GM23338 (cell line): ENCODE measurements at regions not wholly inside any gene's neighbourhood (a gene's known extent, or its start where the extent isn't known, plus 50 kb on each side); places are given as distances from the start of the nearest gene placed in this dataset.

Experiments
- ATAC-seq: fragments of 200-7000 bp; cut with Tn5 transposase; 3 replicates; pipeline ENCODE4 v1.9.1; 2020
- DNase-seq: peaks from one replicate; pipeline ENCODE4 v3.0.0-alpha.2; 2015; ENCODE audit warnings: low spot score
- H2AFZ ChIP-seq: fragments of 200-600 bp; sonication (generic); 2 replicates; pipeline ENCODE4 v1.8.0; 2016; ENCODE audit warnings: antibody characterized with exemption, mild to moderate bottlenecking, moderate library complexity
- H3F3A ChIP-seq: fragments of 200-600 bp; sonication (generic); replicated peaks from 2 replicates; pipeline ENCODE4 v1.8.0; 2017; ENCODE audit warnings: antibody characterized with exemption, mixed run types, low read depth
- H3K27ac ChIP-seq: fragments of 200-600 bp; sonication (generic); 2 replicates; pipeline ENCODE4 v1.6.1; 2016; ENCODE audit warnings: low read depth
- H3K27me3 ChIP-seq: fragments of 200-600 bp; sonication (generic); 2 replicates; pipeline ENCODE4 v1.8.0; 2016; ENCODE audit warnings: mild to moderate bottlenecking, mixed run types, moderate library complexity; ENCODE audit not compliant: insufficient read depth
- H3K36me3 ChIP-seq: fragments of 200-600 bp; sonication (generic); 2 replicates; pipeline ENCODE4 v1.8.0; 2016; ENCODE audit warnings: mild to moderate bottlenecking; ENCODE audit not compliant: insufficient read depth
- H3K4me1 ChIP-seq: fragments of 200-600 bp; sonication (generic); 2 replicates; pipeline ENCODE4 v1.8.0; 2016; ENCODE audit warnings: mild to moderate bottlenecking, moderate library complexity; ENCODE audit not compliant: insufficient read depth
- H3K4me2 ChIP-seq: fragments of 200-600 bp; sonication (generic); 2 replicates; pipeline ENCODE4 v1.7.1; 2017; ENCODE audit warnings: mixed run types
- H3K4me3 ChIP-seq: fragments of 200-600 bp; sonication (generic); 2 replicates; pipeline ENCODE4 v1.6.1; 2016; ENCODE audit warnings: mixed run types
- H3K79me2 ChIP-seq: fragments of 200-600 bp; sonication (generic); replicated peaks from 2 replicates; pipeline ENCODE4 v1.8.0; 2017; ENCODE audit warnings: mild to moderate bottlenecking; ENCODE audit not compliant: insufficient read depth
- H3K9me2 ChIP-seq: fragments of 200-600 bp; sonication (generic); 2 replicates; pipeline ENCODE4 v1.8.0; 2017; ENCODE audit not compliant: insufficient read depth
- H4K20me1 ChIP-seq: fragments of 200-600 bp; sonication (generic); replicated peaks from 2 replicates; pipeline ENCODE4 v1.8.0; 2017; ENCODE audit warnings: mild to moderate bottlenecking; ENCODE audit not compliant: insufficient read depth
- H3K27ac Mint-ChIP-seq: 2 replicates; pipeline ENCODE4 v1.8.0; 2020; ENCODE audit warnings: inconsistent platforms, mild to moderate bottlenecking, moderate library complexity, mixed read lengths
- H3K27me3 Mint-ChIP-seq: 3 replicates; pipeline ENCODE4 v1.8.0; 2022; ENCODE audit warnings: low read depth, mild to moderate bottlenecking, moderate library complexity, mixed read lengths, inconsistent platforms; ENCODE audit not compliant: insufficient read depth, poor library complexity
- H3K36me3 Mint-ChIP-seq: 3 replicates; pipeline ENCODE4 v1.8.0; 2021; ENCODE audit warnings: low read depth, mild to moderate bottlenecking, inconsistent platforms, moderate library complexity, mixed read lengths
- H3K4me1 Mint-ChIP-seq: 3 replicates; pipeline ENCODE4 v1.8.0; 2020; ENCODE audit warnings: mild to moderate bottlenecking, inconsistent platforms, mixed read lengths
- H3K4me3 Mint-ChIP-seq: 3 replicates; pipeline ENCODE4 v1.8.0; 2021; ENCODE audit warnings: moderate library complexity, mild to moderate bottlenecking, inconsistent platforms, mixed read lengths
- H3K9me3 Mint-ChIP-seq: 3 replicates; pipeline ENCODE4 v1.8.0; 2020; ENCODE audit warnings: moderate library complexity, mild to moderate bottlenecking, inconsistent platforms, mixed read lengths
- CREB1 ChIP-seq: fragments of 250-450 bp; sonication (Bioruptor Pico); IDR thresholded peaks from 2 replicates; pipeline ENCODE4 v1.5.0; 2020; ENCODE audit warnings: low read depth, mild to moderate bottlenecking, moderate library complexity
- CTCF ChIP-seq, 2 experiments: fragments of 200-600 bp in 1 of 2; sonication (generic) in 1 of 2; conservative IDR thresholded peaks; 2 replicates each; pipeline versions ENCODE4 v1.5.1 to v1.6.1; 2016 to 2017; ENCODE audit warnings: antibody characterized with exemption in 2 of 2, low read depth in 2 of 2, mild to moderate bottlenecking in 2 of 2, moderate library complexity in 1 of 2
- ETS1 ChIP-seq: IDR thresholded peaks from 2 replicates; pipeline ENCODE4 v1.6.1; 2016; ENCODE audit warnings: antibody characterized with exemption
- EZH2 ChIP-seq: fragments of 200-600 bp; sonication (generic); IDR thresholded peaks from one replicate; pipeline ENCODE4 v1.8.0; 2017; ENCODE audit warnings: antibody characterized with exemption, mild to moderate bottlenecking, low read depth; ENCODE audit not compliant: unreplicated experiment
- EZH2phosphoT487 ChIP-seq: fragments of 200-600 bp; sonication (generic); IDR thresholded peaks from one replicate; pipeline ENCODE4 v1.8.1; 2018; ENCODE audit warnings: antibody characterized with exemption; ENCODE audit not compliant: unreplicated experiment
- JUNB ChIP-seq: IDR thresholded peaks from one replicate; pipeline ENCODE4 v1.6.1; 2016; ENCODE audit warnings: antibody characterized with exemption; ENCODE audit not compliant: unreplicated experiment
- NANOG ChIP-seq: IDR thresholded peaks from 2 replicates; pipeline ENCODE4 v1.6.1; 2016; ENCODE audit warnings: antibody characterized with exemption, borderline replicate concordance
- POLR2AphosphoS5 ChIP-seq: IDR thresholded peaks from 2 replicates; pipeline ENCODE4 v1.6.1; 2016; ENCODE audit warnings: antibody characterized with exemption, low read depth
- REST ChIP-seq: IDR thresholded peaks from one replicate; pipeline ENCODE4 v1.6.1; 2018; ENCODE audit warnings: antibody characterized with exemption; ENCODE audit not compliant: unreplicated experiment
- STAT1 ChIP-seq: IDR thresholded peaks from one replicate; pipeline ENCODE4 v1.6.1; 2016; ENCODE audit warnings: antibody characterized with exemption; ENCODE audit not compliant: unreplicated experiment
- ZNF114 ChIP-seq: fragments of 250-450 bp; sonication (Bioruptor Pico); IDR thresholded peaks from 2 replicates; pipeline ENCODE4 v1.5.0; 2020; ENCODE audit warnings: mild to moderate bottlenecking, moderate library complexity
- ZNF331 ChIP-seq: fragments of 250-450 bp; sonication (Bioruptor Pico); IDR thresholded peaks from 2 replicates; pipeline ENCODE4 v1.5.0; 2020; ENCODE audit warnings: low read depth, mild to moderate bottlenecking, moderate library complexity
- ZNF462 ChIP-seq: fragments of 250-450 bp; sonication (Bioruptor Pico); IDR thresholded peaks from 2 replicates; pipeline ENCODE4 v1.5.0; 2020; ENCODE audit warnings: mild to moderate bottlenecking, moderate library complexity

GRCh38 chr12:116639765-116640164 is 80.6 kb downstream of the MAP1LC3B2 start:
- no peak overlapping the region for H3K4me3 Mint-ChIP-seq
- ATAC-seq (no peak), DNase-seq (no peak)
- TF ChIP-seq ETS1 (no peak), CTCF (conservative IDR thresholded peaks at IDR 0.05; ENCODE audit: low read depth in 2 of 2) (no peak), ZNF114 (CRISPR knock-in tag) (no peak), JUNB (no peak), ZNF462 (CRISPR knock-in tag) (no peak), EZH2 (no peak), STAT1 (no peak), EZH2phosphoT487 (no peak), POLR2AphosphoS5 (no peak), ZNF331 (no peak), NANOG (no peak), CREB1 (no peak), REST (no peak)
- H3K4me1 Mint-ChIP-seq = peaks cover 7% of the 10 kb centered on the region; the same call in 2 of the 3 replicates
- Histone ChIP-seq H2AFZ (no peak overlapping the region), H3K36me3 (no peaks in the 10 kb centered on the region), H3K4me2 (no peak overlapping the region), H4K20me1 (0 out of 2 replicates have a peak, but pooled peaks cover 2% of the 10 kb centered on the region), H3K4me3 (no peak overlapping the region), H3K9me2 (0 out of 2 replicates have a peak, but pooled peaks cover 4% of the 10 kb centered on the region), H3K27me3 (no peaks in the 10 kb centered on the region), H3K79me2 (no peaks in the 10 kb centered on the region), H3K4me1 (no peaks in the 10 kb centered on the region), H3K27ac (no peak overlapping the region), H3F3A (no peaks in the 10 kb centered on the region)
- H3K27ac Mint-ChIP-seq = no peak overlapping the region
- H3K27me3 Mint-ChIP-seq = no peaks in the 10 kb centered on the region
- no peaks in the 10 kb centered on the region for H3K36me3 Mint-ChIP-seq
- H3K9me3 Mint-ChIP-seq = peaks cover 3% of the 10 kb centered on the region; the same call in 2 of the 3 replicates
